ENCODE measurements at regions not wholly inside any gene's neighbourhood (a gene's known extent, or its start where the extent isn't known, plus 50 kb on each side); places are given as distances from the start of the nearest gene placed in this dataset.

GRCh38 chr12:124487834-124488165 is 79.6 kb downstream of the NCOR2 start:
- DNase-seq: no peak

GRCh38 chr12:124487066-124487833 is 80.2 kb downstream of the NCOR2 start:
- DNase-seq: no peak

GRCh38 chr12:124486346-124486963 is 81.0 kb downstream of the NCOR2 start:
- no peak for DNase-seq

GRCh38 chr12:124485371-124485770 is 82.0 kb downstream of the NCOR2 start:
- no peak for DNase-seq

- no peak for DNase-seq
Measured at GRCh38 chr12:124484526-124484953, 82.9 kb downstream of the NCOR2 start.

- DNase-seq: no peak
Measured at GRCh38 chr12:124484067-124484466, 83.3 kb downstream of the NCOR2 start.

GRCh38 chr12:124482901-124483799 is 84.3 kb downstream of the NCOR2 start:
- DNase-seq: no peak

- DNase-seq: no peak
Measured at GRCh38 chr12:124482567-124482893, 84.9 kb downstream of the NCOR2 start.

- no peak for DNase-seq
Measured at GRCh38 chr12:124481772-124482566, 85.4 kb downstream of the NCOR2 start.

GRCh38 chr12:124481257-124481750 is 86.1 kb downstream of the NCOR2 start:
- no peak for DNase-seq

GRCh38 chr12:124480469-124481256 is 86.7 kb downstream of the NCOR2 start:
- DNase-seq: no peak

GRCh38 chr12:124479680-124480468 is 87.5 kb downstream of the NCOR2 start:
- DNase-seq: no peak

- DNase-seq: no peak
Measured at GRCh38 chr12:124478985-124479645, 88.3 kb downstream of the NCOR2 start.

GRCh38 chr12:124478416-124478815 is 89.0 kb downstream of the NCOR2 start:
- DNase-seq: no peak

- DNase-seq: no peak
Measured at GRCh38 chr12:124477107-124477915, 90.1 kb downstream of the NCOR2 start.

- DNase-seq: no peak
Measured at GRCh38 chr12:124476011-124476400, 91.4 kb downstream of the NCOR2 start.

GRCh38 chr12:124475295-124476010 is 92.0 kb downstream of the NCOR2 start:
- DNase-seq: no peak

- no peak for DNase-seq
Measured at GRCh38 chr12:124474709-124475108, 92.7 kb downstream of the NCOR2 start.

All from activated naive CD4-positive, alpha-beta T cell (primary cell).